HG03045 (cell line): ENCODE measurements at regions not wholly inside any gene's neighbourhood (a gene's known extent, or its start where the extent isn't known, plus 50 kb on each side); places are given as distances from the start of the nearest gene placed in this dataset.
"Not testable (repeated sequence)": the region's sequence is repeated elsewhere in the genome, so short reads cannot be mapped to it uniquely, and the experiment has no call there.

ENCODE experiments used
- ATAC-seq: cut with Tn5 transposase; IDR thresholded peaks from one replicate; pipeline ENCODE4 v1.9.1; 2021; ENCODE audit warnings: mild to moderate bottlenecking, moderate library complexity; ENCODE audit not compliant: unreplicated experiment

DNA sequence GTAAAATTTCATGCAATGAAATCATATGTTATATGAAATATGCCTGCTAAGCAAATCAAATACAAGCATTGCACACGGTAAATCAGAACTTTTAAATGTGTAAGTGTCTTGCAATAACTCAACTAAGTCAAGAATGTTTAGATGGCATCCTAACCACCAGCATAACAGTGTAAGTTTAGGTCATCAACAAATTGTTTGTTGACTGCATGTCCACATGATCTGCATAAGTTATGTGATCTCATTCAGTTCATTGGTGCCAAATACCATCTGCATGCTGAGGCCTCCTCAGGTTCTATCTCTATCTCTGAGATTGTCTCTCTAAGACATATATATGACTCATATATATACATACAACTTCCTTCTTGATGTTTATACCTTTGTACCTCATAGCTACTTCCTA lies 159.6 kb upstream of the STK32A start:
- no peak for ATAC-seq

GRCh38 chr5:147080391-147080790 lies 154.4 kb upstream of the STK32A start:
- ATAC-seq: no peak

DNA sequence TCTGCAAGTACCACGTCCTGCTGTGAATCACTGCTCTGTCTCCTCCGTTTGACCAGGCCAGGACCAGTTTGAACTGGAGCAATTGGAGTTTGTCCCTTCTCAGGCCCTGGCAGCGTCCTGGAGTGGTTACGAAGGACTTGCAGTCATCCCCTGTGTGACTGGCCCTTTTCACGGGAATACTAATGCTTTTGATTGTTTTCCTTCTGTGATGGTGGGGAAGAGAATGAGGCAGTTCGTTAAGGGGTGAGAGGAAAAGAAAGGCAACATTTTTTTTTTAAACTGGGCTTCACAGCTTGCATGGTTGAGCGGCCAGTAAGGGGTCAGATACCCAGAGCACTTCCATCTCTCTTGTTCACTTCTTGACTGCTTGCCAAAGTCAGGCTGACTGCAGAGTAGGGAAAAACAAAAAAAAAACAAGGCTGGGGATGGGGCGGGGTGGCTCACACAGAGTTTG lies 153.5 kb upstream of the STK32A start:
- ATAC-seq: no peak

GRCh38 chr5:147084702-147085101 lies 150.1 kb upstream of the STK32A start:
- no peak for ATAC-seq

- no peak for ATAC-seq
Observed at GRCh38 chr5:147085409-147085808, 149.4 kb upstream of the STK32A start.

DNA sequence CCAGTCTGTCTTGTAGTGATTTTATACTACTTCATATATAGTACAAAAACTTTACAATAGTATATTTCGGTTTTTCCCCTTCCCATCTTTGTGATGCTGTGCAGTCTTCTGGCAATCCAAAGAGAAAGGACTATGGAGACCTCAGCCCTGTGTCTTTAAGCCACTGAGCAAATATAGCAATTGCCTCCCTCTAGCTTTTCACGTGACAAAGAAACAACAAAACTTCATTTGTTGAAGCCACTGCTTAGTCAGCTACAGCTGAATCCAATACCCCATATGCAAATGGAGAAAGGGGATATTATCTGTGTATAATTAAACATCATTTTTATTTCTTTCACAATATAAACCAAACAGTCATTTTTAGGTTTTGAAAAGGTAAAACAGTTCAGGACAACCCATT lies 142.8 kb upstream of the STK32A start:
- no peak for ATAC-seq

- ATAC-seq: no peak
Observed at GRCh38 chr5:147093138-147093537, 141.7 kb upstream of the STK32A start.

GRCh38 chr5:147095740-147096139 lies 139.1 kb upstream of the STK32A start:
- no peak for ATAC-seq

DNA sequence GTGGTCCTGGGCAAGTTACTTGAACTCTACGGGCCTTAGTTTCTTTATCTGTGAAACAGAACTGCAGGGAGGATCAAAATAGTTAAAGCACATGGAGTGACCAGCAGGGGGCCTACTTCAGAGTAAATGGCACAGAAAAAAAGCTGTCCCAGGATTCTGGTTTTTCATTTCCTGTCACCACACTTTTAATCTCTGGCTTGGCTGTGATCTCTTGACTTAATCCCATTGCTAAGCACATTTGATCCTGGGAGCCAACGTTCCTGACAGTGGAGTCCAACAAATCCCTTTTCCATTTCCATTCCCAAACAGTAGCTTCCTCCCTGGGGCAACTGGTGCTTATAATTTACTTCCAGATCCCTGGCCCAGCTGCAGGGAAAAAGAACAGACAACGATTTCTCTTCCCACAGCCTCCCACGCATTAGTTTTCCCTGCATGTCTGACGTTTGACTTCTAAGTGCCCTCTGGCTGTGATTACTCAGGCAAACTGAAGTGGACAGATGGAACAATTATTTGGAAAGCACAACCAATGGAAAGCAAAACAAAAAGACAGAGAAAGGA lies 136.5 kb upstream of the STK32A start:
- no peak for ATAC-seq

DNA sequence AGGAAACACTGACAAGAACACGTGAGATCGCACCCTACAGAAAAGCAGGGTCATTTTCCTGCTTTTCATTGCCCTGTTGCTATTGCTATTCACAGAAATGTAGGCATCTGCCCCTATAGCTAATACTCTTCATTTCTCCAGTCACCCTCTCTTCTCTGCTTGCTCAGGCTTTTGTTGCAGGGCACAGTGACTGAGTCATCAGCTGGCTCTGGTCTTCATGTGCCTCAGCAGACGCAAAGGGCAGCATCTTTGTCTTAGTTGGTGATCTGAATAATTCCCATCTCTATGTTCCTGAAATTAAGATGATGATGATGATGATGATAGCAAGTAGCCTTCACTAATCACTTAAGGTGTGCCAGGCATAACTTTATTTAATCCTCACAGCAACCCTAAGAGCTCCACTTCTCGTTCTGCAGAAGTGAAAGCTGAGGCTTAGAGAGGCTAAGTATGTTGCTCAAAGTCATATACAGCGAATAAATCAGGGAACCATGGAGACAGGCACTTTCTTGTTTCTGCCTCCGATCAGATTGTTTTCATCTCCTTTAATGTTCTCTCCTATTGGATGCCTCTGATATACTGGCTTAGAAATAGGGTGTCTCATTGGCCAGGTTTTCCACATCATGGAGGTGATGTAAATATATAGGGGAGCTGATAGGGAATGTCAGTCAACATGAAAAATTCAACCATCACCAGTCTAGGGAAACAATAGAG lies 133.0 kb upstream of the STK32A start:
- ATAC-seq: no peak

- no peak for ATAC-seq
Observed at GRCh38 chr5:147112899-147113298, 121.9 kb upstream of the STK32A start.

- no peak for ATAC-seq
Observed at GRCh38 chr5:147113967-147114366, 120.9 kb upstream of the STK32A start.

DNA sequence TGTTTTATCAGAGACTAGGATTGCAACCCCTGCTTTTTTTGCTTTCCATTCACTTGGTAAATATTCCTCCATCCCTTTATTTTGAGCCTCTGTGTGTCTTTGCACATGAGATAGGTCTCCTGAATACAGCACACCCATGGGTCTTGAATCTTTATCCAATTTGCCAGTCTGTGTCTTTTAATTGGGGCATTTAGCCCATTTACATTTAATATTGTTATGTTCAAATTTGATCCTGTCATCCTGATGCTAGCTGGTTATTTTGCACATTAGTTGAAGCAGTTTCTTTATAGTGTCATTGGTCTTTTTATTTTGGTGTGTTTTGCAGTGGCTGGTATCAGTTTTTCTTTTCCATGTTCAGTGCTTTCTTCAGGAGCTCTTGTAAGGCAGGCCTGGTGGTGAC lies 95.1 kb upstream of the STK32A start:
- ATAC-seq: not testable (repeated sequence)

- no peak for ATAC-seq
Observed at GRCh38 chr5:147140558-147140957, 94.3 kb upstream of the STK32A start.

DNA sequence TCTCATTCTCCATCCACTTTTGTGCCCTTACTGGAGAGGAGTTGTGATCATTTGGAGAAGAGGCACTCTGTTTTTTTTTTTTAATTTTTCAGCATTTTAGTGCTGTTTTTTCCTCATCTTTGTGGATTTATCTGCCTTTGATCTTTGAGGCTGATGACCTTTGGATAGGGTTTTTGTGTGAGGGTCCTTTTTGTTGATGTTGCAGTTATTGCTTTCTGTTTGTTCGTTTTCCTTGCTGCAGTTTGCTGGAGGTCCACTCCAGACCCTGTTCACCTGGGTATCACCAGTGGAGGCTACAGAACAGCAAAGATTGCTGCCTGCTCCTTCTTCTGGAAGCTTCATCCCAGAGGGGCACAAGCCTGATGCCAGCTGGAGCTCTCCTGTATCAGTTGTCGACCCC lies 93.2 kb upstream of the STK32A start:
- ATAC-seq: not testable (repeated sequence)

DNA sequence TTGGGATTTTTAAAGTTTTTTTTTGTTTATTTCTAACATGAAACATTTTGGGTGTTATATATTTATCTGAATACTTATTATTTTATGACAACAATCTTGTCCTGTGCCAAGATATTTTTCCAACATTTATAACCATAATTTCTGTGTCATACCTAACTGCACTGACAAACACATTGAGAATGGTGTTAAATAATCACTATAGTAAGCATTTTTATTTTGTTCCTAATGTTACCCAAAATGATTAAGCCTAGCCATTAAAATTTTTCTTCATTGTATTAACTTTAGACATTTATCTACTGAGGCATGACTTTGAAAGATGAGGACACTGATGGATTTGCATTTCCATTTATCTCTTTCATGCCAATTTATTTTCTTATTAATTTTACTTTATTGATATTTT lies 91.6 kb upstream of the STK32A start:
- ATAC-seq: no peak

DNA sequence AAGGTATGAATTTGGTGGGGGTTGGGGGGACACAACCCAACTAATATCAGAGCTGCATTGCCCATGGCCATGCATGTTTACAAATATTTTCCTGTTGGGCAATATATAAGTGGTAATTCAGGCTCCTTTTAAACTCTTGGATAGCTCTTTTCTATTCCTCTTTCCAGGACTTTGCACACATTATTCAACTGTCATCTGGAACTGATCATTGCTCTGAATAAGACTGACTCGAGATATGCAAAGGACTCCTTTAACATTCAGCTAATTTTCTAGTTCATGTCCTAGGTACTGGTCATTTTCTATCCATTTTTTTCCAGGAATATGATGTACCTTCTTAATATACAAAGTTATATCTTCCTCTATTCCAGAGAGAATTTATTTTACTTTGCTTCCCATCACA lies 89.5 kb upstream of the STK32A start:
- ATAC-seq: no peak

DNA sequence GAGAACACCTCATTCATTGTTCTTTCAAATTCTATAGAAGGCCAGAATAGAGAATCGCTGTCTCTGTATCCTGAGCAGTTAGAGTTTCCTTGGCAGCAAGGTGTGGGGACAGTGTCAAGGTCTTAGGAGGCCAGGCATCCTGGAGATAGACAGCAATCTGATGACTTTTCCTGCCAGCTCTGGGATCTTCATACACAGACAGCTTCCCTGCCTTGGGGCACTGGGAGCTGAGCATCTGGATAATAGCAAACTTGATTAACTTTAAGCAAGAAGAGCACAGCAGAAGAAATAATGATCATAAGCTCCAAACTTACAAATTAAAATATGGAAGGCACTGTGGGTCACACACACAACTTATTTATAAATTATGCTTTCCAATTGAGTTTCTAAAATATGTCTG lies 86.1 kb upstream of the STK32A start:
- no peak for ATAC-seq

DNA sequence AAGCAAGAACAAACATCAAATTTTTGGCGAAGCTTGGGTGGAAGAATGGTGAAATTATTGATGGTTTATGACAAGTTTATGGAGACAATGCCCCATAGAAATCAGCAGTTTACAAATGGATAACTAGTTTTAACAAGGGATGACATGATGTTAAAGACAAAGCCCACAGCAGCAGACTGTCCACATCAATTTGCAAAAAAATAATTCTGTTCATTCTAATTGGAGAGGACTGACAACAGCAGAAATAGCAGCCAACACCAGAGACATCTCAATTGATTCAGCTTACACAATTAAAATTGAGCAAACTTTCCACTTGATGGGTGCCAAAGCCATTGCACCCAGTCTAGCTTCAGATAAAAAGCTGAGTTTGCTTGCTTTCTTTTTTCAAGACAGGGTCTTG lies 82.7 kb upstream of the STK32A start:
- ATAC-seq: no peak

DNA sequence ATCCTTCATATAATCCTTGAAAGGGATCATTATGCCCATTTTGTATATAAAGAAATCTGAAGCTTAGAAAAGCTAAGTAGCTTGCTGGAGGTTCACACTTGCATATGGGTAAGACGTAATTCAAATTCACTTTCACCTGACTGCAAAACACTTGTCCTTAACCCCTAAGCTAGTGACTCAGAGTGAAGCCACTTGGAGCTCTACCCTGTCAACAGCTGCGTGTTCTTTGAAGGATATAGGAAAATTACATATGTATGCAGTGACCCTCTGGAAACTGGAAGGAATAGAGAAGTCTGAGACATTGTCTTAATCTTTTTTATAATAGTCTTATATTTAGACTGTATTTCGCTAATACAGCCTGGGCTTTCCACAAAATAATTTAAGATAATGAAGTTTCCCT lies 80.0 kb upstream of the STK32A start:
- no peak for ATAC-seq

DNA sequence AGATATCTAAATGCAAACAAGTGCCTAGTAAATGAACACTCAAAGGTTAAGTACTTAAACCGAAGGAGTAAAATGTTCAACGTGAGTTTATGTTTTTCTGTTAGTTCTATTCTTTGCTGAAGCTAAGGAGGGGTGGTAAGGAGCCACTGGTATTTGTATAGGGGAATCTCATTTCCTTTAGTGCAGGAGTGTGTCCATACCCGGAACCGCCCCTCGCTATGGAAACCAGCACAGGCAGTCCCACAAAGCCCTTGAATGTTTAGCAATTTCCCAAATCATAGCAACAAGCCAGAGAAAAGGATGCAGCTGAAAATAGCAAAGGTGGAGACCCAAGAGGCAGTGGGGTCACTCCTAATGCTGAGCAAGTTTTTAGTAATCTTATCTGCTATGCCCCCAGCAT lies 78.8 kb upstream of the STK32A start:
- no peak for ATAC-seq

DNA sequence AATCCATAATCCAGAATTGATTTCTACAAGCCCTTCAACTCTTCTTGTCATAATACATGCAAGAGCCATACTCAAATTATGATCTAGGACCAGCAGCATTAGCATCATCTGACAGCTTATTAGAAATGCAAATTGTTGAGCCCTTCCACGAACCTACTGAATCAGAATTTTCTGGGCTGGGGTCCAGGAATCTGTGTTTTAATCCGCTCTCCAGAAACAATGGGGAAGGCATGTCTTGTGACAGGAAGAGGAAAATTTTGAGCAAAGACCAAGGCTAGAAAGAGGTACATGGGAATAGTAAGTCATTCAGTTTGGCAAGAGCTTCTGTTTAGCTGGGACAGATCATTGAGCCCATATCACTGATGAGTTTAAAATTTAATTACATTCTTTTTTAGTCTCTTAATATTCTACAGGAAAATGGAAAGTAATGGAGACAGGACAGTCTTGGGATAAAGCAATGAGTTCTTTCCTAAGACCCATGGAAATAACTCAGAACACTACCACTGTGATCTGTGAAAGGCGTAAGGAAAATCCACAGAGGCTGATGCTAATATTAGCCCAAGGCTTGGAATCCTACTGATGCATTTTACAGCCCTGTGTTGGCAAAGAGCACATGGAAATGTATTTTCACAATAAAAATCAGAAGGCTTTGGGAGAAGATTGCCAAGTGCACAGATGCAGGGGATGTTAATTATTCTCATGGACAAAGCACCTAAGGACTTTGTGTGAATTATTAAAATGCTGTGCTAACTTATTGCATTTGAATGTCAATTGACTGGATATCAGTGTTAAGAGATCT lies 73.7 kb upstream of the STK32A start:
- ATAC-seq: no peak
